Type B pancreatic cell (in vitro differentiated cells): ENCODE measurements at regions not wholly inside any gene's neighbourhood (a gene's known extent, or its start where the extent isn't known, plus 50 kb on each side); places are given as distances from the start of the nearest gene placed in this dataset.
"Not testable (repeated sequence)": the region's sequence is repeated elsewhere in the genome, so short reads cannot be mapped to it uniquely, and the experiment has no call there.

Experiments
- DNase-seq: peaks from one replicate; pipeline ENCODE4 v3.0.0; 2021; ENCODE audit warnings: mixed read lengths; ENCODE audit not compliant: unreplicated experiment; ENCODE audit errors: extremely low spot score
- H3K27ac Mint-ChIP-seq: 2 replicates; pipeline ENCODE4 v1.8.0; 2021; ENCODE audit warnings: mild to moderate bottlenecking, mixed read lengths
- H3K27me3 Mint-ChIP-seq: 2 replicates; pipeline ENCODE4 v1.8.0; 2021; ENCODE audit warnings: mixed read lengths
- H3K36me3 Mint-ChIP-seq: 2 replicates; pipeline ENCODE4 v1.8.0; 2021; ENCODE audit warnings: mixed read lengths
- H3K4me1 Mint-ChIP-seq: one replicate; pipeline ENCODE4 v1.8.0; 2021; ENCODE audit warnings: mixed read lengths; ENCODE audit not compliant: unreplicated experiment
- H3K4me3 Mint-ChIP-seq: 2 replicates; pipeline ENCODE4 v1.8.0; 2021; ENCODE audit warnings: mild to moderate bottlenecking, mixed read lengths
- H3K9me3 Mint-ChIP-seq: 2 replicates; pipeline ENCODE4 v1.8.0; 2021; ENCODE audit warnings: mixed read lengths
- TF ChIP-seq, protein P1 (sequence below): fragments of 200-600 bp; sonication (generic); conservative IDR thresholded peaks from 2 replicates; pipeline ENCODE4 v1.5.0; 2021; ENCODE audit warnings: antibody characterized with exemption, mild to moderate bottlenecking

GRCh38 chr14:22282417-22282816 is 306.6 kb downstream of the DAD1 start:
- Mint-ChIP-seq H3K27ac (no peak overlapping the region), H3K36me3 (no peaks in the 10 kb centered on the region), H3K9me3 (peaks cover 5% of the 10 kb centered on the region), H3K27me3 (peaks cover under 1% of the 10 kb centered on the region), H3K4me1 (peaks cover 27% of the 10 kb centered on the region), H3K4me3 (no peak overlapping the region)
- TF ChIP-seq, protein P1, sequence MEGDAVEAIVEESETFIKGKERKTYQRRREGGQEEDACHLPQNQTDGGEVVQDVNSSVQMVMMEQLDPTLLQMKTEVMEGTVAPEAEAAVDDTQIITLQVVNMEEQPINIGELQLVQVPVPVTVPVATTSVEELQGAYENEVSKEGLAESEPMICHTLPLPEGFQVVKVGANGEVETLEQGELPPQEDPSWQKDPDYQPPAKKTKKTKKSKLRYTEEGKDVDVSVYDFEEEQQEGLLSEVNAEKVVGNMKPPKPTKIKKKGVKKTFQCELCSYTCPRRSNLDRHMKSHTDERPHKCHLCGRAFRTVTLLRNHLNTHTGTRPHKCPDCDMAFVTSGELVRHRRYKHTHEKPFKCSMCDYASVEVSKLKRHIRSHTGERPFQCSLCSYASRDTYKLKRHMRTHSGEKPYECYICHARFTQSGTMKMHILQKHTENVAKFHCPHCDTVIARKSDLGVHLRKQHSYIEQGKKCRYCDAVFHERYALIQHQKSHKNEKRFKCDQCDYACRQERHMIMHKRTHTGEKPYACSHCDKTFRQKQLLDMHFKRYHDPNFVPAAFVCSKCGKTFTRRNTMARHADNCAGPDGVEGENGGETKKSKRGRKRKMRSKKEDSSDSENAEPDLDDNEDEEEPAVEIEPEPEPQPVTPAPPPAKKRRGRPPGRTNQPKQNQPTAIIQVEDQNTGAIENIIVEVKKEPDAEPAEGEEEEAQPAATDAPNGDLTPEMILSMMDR = no peak
- no peak for DNase-seq

DNA sequence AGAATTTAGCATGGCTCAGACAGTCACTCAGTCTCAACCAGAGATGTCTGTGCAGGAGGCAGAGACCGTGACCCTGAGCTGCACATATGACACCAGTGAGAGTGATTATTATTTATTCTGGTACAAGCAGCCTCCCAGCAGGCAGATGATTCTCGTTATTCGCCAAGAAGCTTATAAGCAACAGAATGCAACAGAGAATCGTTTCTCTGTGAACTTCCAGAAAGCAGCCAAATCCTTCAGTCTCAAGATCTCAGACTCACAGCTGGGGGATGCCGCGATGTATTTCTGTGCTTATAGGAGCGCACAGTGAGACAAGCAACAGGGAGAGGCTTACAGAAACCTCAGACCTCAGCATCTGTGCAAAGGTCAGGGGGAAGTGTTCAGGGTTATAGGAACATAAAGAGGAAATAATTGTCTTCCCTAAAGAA is 307.6 kb downstream of the DAD1 start:
- H3K36me3 Mint-ChIP-seq, H3K27ac Mint-ChIP-seq: not testable (repeated sequence)

GRCh38 chr14:22280497-22281316 is 308.3 kb downstream of the DAD1 start:
- Mint-ChIP-seq H3K36me3 (no peaks in the 10 kb centered on the region), H3K27ac (no peak overlapping the region), H3K9me3 (no peaks in the 10 kb centered on the region), H3K4me1 (peaks cover 27% of the 10 kb centered on the region), H3K27me3 (peaks cover 10% of the 10 kb centered on the region), H3K4me3 (no peak overlapping the region)
- DNase-seq = no peak
- TF ChIP-seq, protein P1 = no peak

More for the DNA sequence above, 307.6 kb downstream of the DAD1 start:
- DNase-seq, H3K4me3 Mint-ChIP-seq, H3K27me3 Mint-ChIP-seq, H3K9me3 Mint-ChIP-seq: not testable (repeated sequence)
- H3K4me1 Mint-ChIP-seq = peaks cover 27% of the 10 kb centered on the region

GRCh38 chr14:22276913-22277816 is 311.9 kb downstream of the DAD1 start:
- Mint-ChIP-seq H3K9me3 (no peaks in the 10 kb centered on the region), H3K4me1 (peaks cover 16% of the 10 kb centered on the region), H3K27ac (no peak overlapping the region), H3K36me3 (no peaks in the 10 kb centered on the region), H3K4me3 (no peak overlapping the region), H3K27me3 (peaks cover 14% of the 10 kb centered on the region)
- DNase-seq = no peak
- TF ChIP-seq, protein P1 = peak; percentile 80

DNA sequence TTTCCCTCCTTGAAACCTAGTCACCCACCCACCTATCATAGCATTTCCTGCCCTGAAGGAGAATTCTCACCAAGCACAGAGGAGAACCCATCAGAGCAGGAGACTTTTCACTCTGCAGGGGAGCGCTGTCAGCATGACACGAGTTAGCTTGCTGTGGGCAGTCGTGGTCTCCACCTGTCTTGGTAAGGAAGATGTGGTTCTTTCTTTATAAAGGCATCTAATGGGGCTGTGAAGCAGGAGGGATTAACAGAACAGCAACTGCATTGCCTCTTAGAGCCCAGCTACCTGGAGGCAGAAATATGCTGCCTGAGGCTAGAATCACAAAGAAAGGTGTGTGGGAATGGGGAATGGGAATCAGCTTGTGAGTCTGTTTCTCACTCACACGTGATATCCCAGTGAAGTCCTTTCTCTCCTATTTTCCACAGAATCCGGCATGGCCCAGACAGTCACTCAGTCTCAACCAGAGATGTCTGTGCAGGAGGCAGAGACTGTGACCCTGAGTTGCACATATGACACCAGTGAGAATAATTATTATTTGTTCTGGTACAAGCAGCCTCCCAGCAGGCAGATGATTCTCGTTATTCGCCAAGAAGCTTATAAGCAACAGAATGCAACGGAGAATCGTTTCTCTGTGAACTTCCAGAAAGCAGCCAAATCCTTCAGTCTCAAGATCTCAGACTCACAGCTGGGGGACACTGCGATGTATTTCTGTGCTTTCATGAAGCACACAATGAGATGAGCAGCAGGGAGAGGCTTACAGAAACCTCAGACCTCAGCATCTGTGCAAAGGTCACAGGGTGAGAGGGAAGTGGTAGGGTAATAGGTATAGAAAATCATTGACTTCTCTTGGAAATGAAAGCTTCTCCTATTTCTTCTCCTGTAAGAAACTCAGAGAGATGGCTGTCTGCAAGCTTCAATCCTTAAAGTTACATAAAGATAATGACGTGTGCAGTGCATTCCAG is 316.9 kb downstream of the DAD1 start:
- Mint-ChIP-seq H3K4me3 (no peak overlapping the region), H3K27me3 (peaks cover 17% of the 10 kb centered on the region), H3K36me3 (no peaks in the 10 kb centered on the region), H3K27ac (no peak overlapping the region), H3K4me1 (peaks cover 13% of the 10 kb centered on the region), H3K9me3 (no peaks in the 10 kb centered on the region)
- TF ChIP-seq, protein P1 = no peak
- DNase-seq = no peak
